ENCODE measurements at regions not wholly inside any gene's neighbourhood (a gene's known extent, or its start where the extent isn't known, plus 50 kb on each side); places are given as distances from the start of the nearest gene placed in this dataset.

DNA sequence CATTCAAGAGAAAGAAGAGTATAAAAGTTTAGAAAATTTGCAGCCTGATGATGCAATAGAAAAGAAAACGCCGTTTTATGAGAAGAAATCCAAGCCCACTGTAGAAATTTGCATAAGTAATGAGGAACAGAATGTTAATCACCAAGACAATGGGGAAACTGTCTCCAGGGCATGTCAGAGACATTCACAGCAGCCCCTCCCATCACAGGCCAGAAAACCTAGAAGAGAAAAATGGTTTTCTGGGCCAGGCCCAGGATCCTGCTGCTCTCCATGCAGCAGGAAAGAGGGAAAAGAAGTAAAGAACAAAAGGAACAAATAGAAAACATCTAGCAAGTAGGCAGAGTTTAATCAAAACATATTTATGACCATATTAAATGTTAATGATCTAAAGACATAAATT, 119.0 kb downstream of the ANKRD50 start:
- no peak for TF ChIP-seq POLR2A (IDR thresholded peaks at IDR 0.05; ENCODE audit: low read depth, low read length)
- no peak for TF ChIP-seq TAF1 (IDR thresholded peaks at IDR 0.05; ENCODE audit: borderline replicate concordance, low read depth, low read length)
- TF ChIP-seq POLR2AphosphoS5 (IDR thresholded peaks at IDR 0.05; ENCODE audit: low read depth, low read length) = no peak

Data from GM12892 (cell line).